NCI-H2171 (cell line): ENCODE measurements at regions not wholly inside any gene's neighbourhood (a gene's known extent, or its start where the extent isn't known, plus 50 kb on each side); places are given as distances from the start of the nearest gene placed in this dataset.
"Not testable (repeated sequence)": the region's sequence is repeated elsewhere in the genome, so short reads cannot be mapped to it uniquely, and the experiment has no call there.

Experiments used
- DNase-seq: peaks from one replicate; lab custom pipeline; 2025; lab: John Stamatoyannopoulos, UW

DNA sequence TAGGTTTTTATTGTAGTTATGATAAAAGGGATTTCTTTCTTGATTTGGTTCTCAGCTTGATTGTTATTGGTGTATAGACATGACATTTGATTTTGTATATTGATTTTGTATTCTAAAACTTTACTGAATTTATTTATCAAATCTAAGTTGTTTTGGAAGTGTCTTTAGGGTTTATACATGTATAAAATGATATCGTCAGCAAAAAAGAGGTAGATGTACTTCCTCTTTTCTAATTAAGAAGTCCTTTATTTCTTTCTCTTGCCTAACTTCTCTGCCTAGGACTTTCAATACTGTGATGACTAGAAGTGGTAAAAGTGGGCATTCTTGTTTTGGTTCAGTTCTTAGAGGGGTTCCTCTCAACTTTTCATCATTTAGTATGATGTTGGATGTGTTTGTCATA is 487.3 kb upstream of the KIF2B start:
- DNase-seq = no peak

DNA sequence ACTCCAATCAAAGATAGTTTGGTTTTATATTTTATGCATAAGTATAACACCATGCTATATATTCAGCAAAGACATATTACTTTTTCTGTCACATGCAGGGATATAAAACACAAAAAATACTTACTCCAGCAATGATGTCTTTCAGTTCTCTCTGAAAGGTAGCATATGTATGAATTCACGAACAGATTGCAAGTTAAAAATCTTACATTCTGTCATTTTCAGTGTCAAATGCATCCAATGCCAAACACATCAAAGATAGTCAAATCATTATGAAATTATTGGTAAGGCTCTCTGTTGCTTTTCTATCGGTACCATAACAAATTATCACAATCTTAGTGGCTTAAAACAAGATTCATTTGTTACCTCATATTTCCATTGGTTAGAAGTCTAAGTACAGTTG is 492.0 kb upstream of the KIF2B start:
- DNase-seq = no peak

DNA sequence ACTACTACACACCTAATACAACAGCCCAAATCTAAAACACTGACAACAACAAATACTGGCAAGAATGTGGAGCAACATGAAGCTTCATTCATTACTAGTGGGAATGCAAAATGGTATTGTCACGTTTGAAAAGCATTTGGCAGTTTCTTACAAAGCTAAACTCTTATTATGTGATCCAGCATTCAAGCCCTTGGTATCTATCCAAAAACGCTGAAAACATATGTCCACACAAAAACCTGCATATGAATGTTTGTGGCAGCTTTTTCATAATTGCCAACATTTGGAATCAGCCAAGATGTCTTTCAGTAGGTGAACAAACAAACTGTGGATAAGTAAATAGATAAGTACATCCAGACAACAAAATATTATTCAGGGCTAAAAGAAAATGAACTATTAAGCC is 501.1 kb upstream of the KIF2B start:
- DNase-seq = no peak

DNA sequence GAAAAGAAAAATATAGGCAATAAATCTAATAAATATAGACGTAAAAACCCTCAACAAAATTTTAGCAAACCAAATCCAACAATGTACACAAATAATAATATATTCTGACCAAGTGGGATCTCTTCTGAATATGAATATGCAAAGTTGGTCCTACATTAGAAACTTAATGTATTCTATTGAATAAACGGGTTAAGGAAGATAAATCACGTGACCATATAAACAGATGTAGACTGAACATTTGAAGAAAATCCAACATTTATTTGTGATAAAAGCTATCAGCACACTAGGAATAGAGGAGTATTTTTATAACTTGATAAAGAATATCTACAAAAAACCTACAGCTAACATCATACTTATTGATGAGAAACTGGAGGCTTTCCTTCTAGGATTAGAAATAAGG is 502.8 kb upstream of the KIF2B start:
- no peak for DNase-seq

DNA sequence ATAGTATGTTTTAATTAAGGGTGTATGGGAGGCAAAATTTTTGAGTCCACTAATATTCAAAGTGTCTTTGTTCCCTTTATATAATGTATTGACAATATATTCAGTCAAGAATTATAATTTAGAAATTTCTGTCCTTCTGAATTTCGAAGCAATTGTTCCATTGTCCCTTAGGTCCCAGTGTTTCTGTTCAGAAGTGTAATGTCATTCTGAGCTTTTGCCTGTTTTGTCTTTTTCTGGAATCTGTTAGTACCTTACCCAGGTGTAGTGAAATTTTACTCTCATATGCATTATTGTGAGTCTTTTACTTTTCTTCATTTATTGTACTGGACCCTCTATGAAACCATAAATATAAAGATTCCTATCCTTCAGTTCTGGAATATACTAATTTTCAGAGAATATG is 505.7 kb upstream of the KIF2B start:
- DNase-seq = no peak

DNA sequence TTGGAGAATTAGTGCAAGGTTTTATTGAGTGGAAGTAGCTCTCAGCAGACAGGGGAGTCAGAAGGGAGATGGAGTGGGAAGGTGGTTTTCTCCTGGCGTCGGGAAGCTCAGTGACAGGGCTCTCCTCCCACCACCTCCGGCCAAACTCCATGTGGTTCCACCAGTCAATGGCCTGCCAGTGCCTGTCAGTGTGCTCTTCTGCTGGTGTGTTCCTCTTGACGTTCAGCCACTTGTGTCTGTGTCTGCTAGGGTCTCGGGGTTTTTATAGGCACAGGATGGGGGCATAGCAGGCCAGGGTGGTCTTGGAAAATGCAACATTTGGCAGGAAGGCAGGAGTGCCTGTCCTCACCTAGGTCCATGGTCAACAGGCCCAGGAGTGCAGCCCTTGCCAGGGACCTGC is 506.7 kb upstream of the KIF2B start:
- no peak for DNase-seq

DNA sequence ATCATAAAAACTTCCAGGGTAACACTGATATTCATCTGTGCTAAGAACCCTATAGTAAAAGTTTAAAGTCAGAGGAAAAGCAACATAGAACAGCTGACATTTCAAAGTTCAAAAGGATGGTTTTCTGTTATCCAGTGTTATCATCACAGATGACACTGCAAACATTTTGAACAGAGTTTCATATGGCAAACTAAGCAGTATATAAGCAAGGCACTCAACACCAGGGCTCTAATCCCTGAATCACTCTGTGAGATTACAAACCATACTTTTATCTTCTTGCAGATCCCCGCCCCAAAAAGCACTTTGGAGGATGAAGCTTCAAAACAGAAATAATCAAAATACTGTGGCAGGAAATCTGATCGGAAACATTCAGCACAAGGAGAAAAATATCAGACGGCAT is 508.2 kb upstream of the KIF2B start:
- DNase-seq = no peak

DNA sequence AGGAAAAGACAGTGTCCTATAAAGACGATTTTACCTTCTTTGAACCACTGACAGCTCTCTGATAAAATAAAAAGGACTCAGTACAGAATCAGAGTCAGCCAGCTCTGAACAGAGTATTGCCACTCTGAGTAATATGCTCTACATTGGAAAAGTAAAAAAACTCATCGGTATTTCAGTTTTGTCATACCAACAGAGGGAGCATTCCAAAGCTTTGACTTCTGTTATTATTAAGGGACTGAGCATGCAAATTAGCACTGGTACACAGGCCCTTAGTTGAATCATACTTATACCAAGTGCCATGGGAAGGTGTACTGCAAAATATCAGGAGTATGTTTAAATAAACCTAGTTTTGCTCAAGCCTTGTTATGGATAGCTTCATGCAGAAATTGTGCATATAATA is 509.0 kb upstream of the KIF2B start:
- no peak for DNase-seq

DNA sequence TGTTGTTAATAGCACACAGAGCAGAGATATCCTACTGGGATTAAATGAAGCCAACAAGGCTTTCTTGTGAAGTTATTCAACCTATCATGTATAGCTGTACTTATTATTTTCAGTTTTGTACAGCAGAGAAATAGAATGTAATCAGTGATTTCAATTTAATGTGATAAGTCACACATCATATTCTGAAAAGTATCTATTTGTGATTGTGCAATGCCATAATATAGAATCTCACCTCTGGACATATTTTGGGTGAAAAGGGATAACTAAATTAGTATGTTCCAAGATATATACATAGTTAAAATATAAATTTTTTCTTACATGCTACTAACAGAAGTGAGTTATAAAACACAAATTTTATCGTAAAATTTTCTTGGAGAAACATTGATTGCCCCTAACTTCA is 544.3 kb upstream of the KIF2B start:
- DNase-seq = no peak

DNA sequence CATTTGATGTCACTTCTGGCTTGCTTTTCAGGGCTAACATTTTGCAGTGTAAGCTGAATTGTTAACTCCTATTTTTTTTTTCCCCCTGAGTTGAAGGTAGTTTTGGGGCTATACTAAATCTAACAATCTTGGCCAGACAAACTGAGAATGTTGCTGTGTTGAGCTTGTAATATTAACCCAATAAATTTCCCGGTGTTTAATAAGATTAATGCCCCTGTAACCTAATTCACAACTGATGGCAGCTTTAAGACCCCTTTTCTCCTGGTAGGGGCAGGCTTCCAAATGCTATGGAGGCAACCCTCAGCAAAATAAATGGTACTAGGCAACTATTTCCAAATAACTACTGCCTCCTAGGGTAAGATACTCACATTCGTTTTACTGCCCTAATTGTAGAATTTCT is 549.6 kb upstream of the KIF2B start:
- DNase-seq = no peak

DNA sequence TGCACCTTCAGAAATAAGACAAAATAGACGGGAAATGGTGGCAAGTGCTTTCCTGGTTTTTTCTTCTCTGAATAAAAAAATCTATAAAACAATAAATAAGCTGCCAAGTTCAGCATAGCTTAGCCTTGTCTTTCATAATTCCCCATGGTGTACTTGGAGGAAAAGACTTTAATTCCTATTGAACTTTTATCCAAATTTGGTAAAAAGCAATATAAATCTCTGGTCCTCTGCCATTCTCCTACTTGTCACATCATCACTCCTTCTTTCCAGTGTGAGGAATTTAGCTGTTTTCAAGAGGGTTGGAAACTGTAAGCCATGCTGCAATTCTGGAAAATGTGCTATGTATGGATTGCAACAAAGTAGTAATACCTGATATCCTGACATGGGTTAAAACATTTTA is 551.8 kb upstream of the KIF2B start:
- no peak for DNase-seq

DNA sequence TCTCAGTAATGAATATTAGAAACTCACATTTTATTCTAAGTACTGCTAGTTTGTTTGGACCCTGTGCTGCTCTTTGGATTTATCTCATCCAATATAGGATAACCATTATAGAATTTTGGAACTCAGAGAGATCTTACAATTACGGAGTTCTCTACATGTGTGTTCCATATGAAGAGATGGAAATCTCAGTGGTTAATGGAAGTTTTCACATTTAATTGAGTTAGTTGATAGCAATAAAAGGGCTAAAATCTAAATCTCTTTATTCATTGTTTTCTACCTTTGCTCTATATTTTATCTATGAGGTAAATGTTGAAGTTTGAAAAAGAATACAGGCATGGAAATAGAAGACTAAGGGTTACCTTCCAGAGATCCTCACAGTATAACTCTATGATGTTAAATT is 558.0 kb upstream of the KIF2B start:
- no peak for DNase-seq

DNA sequence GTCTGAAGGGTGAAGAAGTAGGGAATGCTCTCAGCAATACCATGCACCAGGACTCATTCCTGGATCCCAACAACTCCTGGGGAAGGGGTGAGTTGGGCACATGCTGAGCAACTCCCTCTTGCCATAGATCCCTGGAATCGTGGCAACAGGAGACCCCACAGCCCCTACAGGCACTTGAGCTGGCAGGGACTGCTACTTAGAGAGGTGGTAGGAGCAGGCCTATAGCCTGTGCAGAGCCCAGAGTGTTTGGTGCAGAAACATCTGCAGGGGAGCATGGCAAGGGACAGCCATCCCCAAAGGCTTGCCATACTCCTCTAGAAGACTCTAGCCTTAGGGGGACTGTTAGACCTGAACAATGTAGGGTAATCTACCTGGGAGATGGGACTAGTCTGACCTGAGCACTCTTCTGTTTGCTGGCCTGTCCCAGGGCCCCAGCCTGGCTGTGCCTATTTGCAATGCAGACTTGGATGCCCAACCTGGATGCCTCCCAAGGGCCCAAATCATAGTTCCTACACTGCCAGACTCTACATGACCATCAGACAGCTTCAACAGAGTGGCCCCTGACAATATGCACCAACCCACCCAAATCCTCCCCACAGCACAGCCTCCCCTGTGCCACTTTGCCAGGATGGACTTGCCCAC is 568.6 kb upstream of the KIF2B start:
- DNase-seq = no peak

DNA sequence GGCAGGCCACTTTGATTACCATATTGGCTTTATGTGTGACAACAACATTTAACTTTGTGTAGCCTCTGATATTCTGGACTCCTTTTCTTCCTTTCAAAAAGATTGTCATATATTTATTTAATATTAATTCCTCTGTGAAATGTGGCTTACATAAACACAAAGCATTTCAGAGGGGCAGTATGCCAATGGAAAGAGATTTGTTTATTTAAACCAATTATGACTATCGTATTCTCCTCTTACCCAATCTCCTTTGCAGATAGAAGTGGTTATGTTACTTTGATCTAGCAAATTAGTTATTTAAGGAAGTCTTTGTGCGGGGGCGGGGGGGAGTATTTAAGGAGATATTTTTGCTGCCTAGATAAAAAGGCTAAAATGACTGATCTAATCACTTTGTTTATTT is 573.7 kb upstream of the KIF2B start:
- DNase-seq = no peak

DNA sequence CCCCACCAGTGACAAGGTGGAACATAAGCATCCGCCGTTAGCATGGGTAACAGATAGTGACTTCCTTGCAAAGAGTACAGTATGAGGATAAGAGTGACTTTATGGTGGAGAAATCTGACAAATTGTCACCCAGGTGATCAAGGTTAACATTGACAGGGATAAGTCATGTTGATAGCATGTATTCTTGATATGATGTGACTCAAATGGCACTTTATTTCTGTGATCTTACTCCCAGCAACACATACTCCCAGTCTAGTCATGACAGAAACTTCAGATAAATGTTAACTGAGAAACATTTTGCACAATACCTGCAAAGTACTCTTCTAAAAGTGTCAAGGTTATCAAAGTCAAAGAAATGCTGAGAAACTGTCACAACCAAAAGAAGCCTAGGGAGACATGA is 588.6 kb upstream of the KIF2B start:
- DNase-seq = no peak

DNA sequence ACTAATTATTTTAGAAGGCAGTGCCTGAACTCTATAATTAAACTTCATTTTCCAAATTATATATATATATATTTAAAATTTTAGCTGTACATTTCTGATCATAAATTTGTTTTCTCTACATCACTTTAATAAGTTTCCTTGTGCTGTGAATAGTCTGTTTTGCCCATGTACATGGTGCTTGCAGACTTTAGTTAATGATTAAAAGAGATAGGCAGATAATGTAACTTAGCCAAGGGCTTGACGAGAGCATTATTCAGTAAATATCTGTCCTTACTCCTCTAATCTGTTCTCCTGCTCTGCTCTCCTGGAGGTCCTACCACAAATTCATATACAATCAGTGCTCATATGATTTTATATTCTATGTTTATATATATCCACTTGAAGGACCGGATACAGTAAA is 595.2 kb upstream of the KIF2B start:
- DNase-seq = no peak

DNA sequence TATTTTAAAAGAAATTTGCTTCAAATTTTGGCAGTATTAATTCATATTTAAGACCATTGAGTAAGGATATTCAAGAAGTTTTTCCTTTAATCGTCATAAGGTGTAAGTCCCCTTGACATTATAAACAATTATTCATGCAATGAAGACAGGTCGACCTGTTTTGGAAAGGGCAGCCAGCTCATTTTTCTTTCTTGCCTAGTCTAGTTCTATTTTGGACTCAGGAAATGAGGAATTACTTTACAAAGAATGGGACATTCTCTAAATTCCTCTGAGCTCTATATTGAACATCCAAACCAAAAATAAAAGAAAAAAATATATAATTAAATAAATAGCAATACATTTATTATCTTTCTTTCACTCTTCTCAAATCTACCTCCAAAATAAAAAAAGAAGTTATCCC is 595.6 kb upstream of the KIF2B start:
- DNase-seq = no peak

DNA sequence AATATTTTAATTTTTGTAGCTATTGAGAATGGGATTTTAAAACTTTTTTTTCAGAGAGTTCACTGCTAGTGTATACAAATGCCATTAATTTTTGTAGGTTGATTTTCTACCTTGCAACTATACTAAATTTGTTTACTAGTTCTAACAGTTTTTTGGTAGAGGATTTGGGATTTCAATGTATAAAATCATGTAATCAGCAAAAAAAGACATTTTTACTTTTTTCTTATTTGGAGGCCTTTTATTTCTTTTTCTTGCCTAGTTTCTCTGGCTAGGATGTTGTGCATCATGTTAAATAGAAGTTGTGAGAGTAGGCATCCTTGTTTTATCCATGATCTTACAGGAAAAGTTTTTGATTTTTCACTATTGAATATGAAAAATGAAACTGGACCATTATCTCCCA is 602.9 kb upstream of the KIF2B start:
- no peak for DNase-seq

DNA sequence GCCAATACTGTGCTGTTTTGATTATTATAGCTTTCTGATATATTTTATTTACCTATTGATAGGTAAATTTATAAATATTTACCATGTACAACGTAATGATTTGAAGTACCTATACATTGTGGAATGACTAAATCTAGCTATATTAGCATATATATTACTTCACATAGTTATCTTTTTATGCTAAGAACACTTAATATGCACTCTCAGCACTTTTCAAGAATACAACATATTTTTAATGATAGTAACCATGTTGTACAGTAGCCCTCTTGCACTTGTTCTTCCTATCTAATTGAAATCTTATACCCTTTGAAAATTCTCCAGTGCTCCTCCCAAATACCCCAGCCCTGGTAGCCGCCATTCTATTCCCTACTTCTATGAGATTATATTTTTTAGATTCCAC is 604.0 kb upstream of the KIF2B start:
- DNase-seq = no peak

DNA sequence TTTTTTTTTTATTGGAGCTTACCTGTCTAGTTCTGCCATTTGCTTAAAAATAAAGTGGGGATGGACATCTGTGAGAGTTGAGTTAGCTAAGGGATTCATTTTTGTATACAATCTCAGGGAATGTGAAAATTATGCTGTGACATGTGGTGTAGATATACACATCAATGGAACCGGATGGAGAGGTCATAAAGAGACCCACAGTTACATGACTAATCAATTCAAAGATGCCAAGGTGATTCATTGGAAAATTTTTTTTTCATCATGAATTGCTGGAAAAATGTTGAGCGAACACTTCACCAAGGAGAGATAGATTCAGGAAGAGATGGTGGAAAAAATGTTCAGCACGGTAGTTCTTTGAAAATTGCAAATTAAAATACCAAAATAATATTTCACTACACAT is 605.4 kb upstream of the KIF2B start:
- DNase-seq = no peak

DNA sequence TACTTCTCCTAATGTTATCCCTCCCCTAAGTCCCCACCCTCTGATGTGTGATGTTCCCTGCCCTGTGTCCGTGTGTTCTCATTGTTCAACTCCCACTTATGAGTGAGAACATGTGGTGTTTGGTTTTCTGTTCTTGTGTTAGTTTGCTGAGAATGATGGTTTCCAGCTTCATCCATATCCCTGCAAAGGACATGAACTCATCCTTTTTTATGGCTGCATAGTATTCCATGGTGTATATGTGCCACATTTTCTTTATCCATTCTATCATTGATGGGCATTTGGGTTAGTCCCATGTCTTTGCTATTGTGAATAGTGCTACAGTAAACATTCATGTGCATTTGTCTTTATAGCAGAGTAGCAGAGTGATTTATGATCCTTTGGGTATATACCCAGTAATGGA is 613.8 kb upstream of the KIF2B start:
- not testable (repeated sequence) for DNase-seq

DNA sequence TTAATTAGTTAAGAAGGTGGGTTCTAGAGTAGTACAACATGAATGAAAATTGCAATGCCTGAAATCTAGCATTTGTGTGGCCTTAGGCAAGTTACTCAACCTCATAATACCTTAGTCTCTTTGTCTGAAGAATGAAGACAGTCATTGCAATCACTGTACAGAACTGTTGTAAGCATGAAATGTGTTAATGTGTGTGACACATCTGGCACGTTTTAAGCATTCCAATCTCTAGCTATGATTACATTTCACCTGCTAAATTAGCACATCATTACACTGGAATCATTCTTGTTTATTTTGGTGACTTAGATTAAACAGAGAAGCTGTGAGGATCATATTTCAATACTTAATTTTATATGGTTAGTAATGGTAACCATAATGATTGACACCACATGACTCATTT is 629.7 kb upstream of the KIF2B start:
- DNase-seq = no peak

DNA sequence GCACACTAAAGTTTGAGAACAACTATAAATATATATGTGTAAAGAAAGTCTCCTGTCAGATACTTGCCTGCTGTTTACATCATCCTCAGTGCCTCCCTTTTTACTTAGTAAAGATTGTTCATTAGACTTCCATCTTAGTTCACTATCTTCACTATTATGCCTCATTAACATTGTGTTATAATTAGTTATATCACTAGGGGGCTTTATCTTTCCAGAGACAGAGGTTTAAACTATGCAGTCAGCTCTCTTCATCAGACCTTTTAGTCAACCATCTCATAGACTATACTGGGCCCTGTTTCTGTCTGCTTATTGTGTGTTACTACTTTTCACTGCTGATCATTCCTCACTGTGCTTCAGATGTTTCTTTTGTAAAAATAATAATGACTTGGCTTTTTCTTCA is 630.8 kb upstream of the KIF2B start:
- no peak for DNase-seq

DNA sequence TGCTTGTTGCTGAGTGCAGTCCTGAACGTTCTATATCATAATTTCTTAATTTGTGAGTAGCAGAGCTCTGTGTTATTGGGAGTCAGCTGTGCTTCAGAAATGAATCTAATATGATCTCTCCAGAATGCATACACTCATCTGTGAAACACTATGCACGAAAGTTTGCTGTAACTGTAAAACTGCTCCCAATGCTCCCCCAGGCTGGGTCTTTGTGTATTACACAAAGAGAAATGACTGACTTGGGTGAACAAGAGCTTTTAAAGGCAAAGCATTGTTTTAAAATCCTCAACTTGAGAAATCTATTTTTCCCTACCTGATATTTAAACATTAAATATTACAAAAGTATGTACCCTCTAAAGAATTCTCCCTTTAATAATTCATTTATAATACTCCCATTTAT is 636.7 kb upstream of the KIF2B start:
- DNase-seq = no peak

DNA sequence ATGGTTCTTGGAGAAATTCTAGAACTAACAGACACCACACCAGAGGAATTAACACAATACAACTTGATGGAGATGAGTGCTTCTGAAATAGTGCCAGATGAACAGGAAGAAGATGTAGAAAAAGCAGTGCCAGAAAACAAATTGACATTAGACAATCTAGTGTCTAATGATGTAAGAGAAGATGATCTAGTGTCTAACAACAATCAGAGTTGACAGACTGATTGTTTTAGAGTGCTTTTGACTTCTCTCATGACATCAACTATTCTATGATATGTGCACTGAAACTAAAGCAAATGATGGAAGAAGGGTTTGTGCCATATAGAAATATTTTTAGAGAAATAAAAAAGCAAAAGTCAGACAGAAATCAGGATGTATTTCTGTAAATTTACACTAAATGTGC is 646.1 kb upstream of the KIF2B start:
- DNase-seq = no peak
